ENCODE measurements at regions not wholly inside any gene's neighbourhood (a gene's known extent, or its start where the extent isn't known, plus 50 kb on each side); places are given as distances from the start of the nearest gene placed in this dataset.

GRCh38 chr14:97350415-97350814 lies 553.2 kb downstream of the VRK1 start:
- no peak for TF ChIP-seq CTCF (IDR thresholded peaks at IDR 0.05)
- TF ChIP-seq POLR2AphosphoS5 (IDR thresholded peaks at IDR 0.05; ENCODE audit: low read depth, low read length): no peak
- no peak for TF ChIP-seq EP300 (IDR thresholded peaks at IDR 0.05; ENCODE audit: borderline replicate concordance in 1 of 2, low read depth in 1 of 2, low read length in 1 of 2)
- no peak for TF ChIP-seq MXI1 (IDR thresholded peaks at IDR 0.05; ENCODE audit: low read depth, low read length)
- no peak for TF ChIP-seq TAF1 (IDR thresholded peaks at IDR 0.05; ENCODE audit: borderline replicate concordance, low read depth, low read length)
- TF ChIP-seq NRF1 (IDR thresholded peaks at IDR 0.05; ENCODE audit: low read depth, low read length): no peak
- TF ChIP-seq FOXM1 (IDR thresholded peaks at IDR 0.05; ENCODE audit: low read depth): no peak
- TF ChIP-seq, protein P1, sequence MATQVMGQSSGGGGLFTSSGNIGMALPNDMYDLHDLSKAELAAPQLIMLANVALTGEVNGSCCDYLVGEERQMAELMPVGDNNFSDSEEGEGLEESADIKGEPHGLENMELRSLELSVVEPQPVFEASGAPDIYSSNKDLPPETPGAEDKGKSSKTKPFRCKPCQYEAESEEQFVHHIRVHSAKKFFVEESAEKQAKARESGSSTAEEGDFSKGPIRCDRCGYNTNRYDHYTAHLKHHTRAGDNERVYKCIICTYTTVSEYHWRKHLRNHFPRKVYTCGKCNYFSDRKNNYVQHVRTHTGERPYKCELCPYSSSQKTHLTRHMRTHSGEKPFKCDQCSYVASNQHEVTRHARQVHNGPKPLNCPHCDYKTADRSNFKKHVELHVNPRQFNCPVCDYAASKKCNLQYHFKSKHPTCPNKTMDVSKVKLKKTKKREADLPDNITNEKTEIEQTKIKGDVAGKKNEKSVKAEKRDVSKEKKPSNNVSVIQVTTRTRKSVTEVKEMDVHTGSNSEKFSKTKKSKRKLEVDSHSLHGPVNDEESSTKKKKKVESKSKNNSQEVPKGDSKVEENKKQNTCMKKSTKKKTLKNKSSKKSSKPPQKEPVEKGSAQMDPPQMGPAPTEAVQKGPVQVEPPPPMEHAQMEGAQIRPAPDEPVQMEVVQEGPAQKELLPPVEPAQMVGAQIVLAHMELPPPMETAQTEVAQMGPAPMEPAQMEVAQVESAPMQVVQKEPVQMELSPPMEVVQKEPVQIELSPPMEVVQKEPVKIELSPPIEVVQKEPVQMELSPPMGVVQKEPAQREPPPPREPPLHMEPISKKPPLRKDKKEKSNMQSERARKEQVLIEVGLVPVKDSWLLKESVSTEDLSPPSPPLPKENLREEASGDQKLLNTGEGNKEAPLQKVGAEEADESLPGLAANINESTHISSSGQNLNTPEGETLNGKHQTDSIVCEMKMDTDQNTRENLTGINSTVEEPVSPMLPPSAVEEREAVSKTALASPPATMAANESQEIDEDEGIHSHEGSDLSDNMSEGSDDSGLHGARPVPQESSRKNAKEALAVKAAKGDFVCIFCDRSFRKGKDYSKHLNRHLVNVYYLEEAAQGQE (IDR thresholded peaks at IDR 0.05; ENCODE audit: low read depth, low read length): no peak
- TF ChIP-seq CHD2 (IDR thresholded peaks at IDR 0.05; ENCODE audit: low read length, partially characterized antibody): no peak
- no peak for TF ChIP-seq GATA2 (CRISPR knock-in tag; IDR thresholded peaks at IDR 0.05)
- TF ChIP-seq ELF1 (IDR thresholded peaks at IDR 0.05): no peak
- no peak for TF ChIP-seq USF1 (IDR thresholded peaks at IDR 0.05; ENCODE audit: borderline replicate concordance, low read depth)
- TF ChIP-seq, protein P2, sequence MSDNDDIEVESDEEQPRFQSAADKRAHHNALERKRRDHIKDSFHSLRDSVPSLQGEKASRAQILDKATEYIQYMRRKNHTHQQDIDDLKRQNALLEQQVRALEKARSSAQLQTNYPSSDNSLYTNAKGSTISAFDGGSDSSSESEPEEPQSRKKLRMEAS (IDR thresholded peaks at IDR 0.05; ENCODE audit: low read depth): no peak
- TF ChIP-seq RAD21 (IDR thresholded peaks at IDR 0.05; ENCODE audit: low read length): no peak

Data from SK-N-SH (cell line).